ENCODE measurements at regions not wholly inside any gene's neighbourhood (a gene's known extent, or its start where the extent isn't known, plus 50 kb on each side); places are given as distances from the start of the nearest gene placed in this dataset.

DNA sequence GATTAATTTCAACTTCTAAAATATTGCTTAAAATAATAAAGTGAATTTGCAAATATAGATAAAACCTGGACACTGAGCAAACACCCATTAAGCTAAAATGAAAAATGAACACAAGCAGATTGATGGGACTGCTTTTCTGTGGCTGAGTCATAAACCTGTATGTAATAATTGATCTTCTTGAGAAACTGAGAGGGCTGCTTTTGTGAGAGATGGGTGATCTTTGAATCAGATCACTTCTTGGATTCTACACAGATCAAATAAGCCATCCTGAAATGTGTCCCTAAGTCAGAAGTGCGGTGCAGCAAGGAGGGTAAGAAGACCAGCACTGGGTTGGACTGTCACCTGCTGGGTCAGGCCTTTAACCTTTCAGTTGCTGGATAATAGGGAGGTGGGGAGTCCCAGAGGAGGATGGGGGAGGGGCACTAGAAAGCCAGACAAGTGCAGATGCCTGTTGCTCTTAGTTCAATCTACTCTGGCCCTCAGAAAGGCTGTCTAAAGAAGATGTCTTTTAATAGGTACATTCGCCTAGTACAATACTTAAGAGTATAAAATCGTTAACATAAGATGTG, 178.2 kb upstream of the NAMPT start:
- Histone ChIP-seq H3K27me3 (ENCODE audit: control insufficient read depth, insufficient read depth, low read length) (no peaks in the 10 kb centered on the region), H3K36me3 (ENCODE audit: control insufficient read depth, insufficient read depth, low read length) (no peaks in the 10 kb centered on the region), H3K4me3 (ENCODE audit: low read length) (no peak overlapping the region), H3K9ac (ENCODE audit: low read length) (no peak overlapping the region), H3K4me1 (ENCODE audit: control insufficient read depth, insufficient read depth, low read length) (peaks cover 20% of the 10 kb centered on the region), H3K9me3 (ENCODE audit: control insufficient read depth, low read length) (no peaks in the 10 kb centered on the region)

DNA sequence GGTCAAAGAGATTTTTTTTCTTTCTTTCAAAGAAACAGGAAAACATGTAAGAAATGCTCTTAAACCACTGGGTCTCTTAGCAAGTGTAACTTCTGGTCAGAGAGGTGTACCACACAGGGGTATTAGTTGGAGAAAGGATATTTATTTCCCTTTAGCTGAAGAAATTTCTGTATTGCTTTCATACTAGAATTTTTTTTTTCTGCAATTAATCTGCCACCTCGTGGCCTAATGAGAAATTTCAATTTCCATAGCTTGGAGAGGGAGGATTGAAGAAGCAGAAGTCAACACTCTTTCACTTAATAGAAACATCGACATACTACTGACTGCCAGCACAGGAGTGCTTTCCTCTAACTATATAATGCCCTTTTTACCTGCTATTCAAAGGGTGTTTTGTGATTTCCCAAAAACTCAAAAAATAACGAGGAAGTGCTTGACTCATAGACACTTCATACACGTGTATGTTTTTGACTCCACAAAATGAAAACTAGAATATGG, 177.6 kb upstream of the NAMPT start:
- Histone ChIP-seq H3K4me1 (ENCODE audit: control insufficient read depth, insufficient read depth, low read length) (peaks cover 20% of the 10 kb centered on the region), H3K4me3 (ENCODE audit: low read length) (no peak overlapping the region), H3K36me3 (ENCODE audit: control insufficient read depth, insufficient read depth, low read length) (no peaks in the 10 kb centered on the region), H3K27me3 (ENCODE audit: control insufficient read depth, insufficient read depth, low read length) (no peaks in the 10 kb centered on the region), H3K9ac (ENCODE audit: low read length) (no peak overlapping the region), H3K9me3 (ENCODE audit: control insufficient read depth, low read length) (peaks cover 5% of the 10 kb centered on the region)

GRCh38 chr7:106460792-106461254, 176.0 kb upstream of the NAMPT start:
- Histone ChIP-seq H3K4me3 (ENCODE audit: low read length) (no peak overlapping the region), H3K9me3 (ENCODE audit: control insufficient read depth, low read length) (peaks cover 5% of the 10 kb centered on the region), H3K36me3 (ENCODE audit: control insufficient read depth, insufficient read depth, low read length) (no peaks in the 10 kb centered on the region), H3K4me1 (ENCODE audit: control insufficient read depth, insufficient read depth, low read length) (peaks cover 20% of the 10 kb centered on the region), H3K27me3 (ENCODE audit: control insufficient read depth, insufficient read depth, low read length) (no peaks in the 10 kb centered on the region), H3K9ac (ENCODE audit: low read length) (no peak overlapping the region)

GRCh38 chr7:106459397-106460072, 174.8 kb upstream of the NAMPT start:
- H3K9ac ChIP-seq (ENCODE audit: low read length), result no peak overlapping the region
- H3K36me3 ChIP-seq (ENCODE audit: control insufficient read depth, insufficient read depth, low read length), result no peaks in the 10 kb centered on the region
- H3K4me1 ChIP-seq (ENCODE audit: control insufficient read depth, insufficient read depth, low read length), result peaks cover 20% of the 10 kb centered on the region
- no peak overlapping the region for H3K4me3 ChIP-seq (ENCODE audit: low read length)
- peaks cover 5% of the 10 kb centered on the region for H3K9me3 ChIP-seq (ENCODE audit: control insufficient read depth, low read length)
- H3K27me3 ChIP-seq (ENCODE audit: control insufficient read depth, insufficient read depth, low read length), result no peaks in the 10 kb centered on the region

DNA sequence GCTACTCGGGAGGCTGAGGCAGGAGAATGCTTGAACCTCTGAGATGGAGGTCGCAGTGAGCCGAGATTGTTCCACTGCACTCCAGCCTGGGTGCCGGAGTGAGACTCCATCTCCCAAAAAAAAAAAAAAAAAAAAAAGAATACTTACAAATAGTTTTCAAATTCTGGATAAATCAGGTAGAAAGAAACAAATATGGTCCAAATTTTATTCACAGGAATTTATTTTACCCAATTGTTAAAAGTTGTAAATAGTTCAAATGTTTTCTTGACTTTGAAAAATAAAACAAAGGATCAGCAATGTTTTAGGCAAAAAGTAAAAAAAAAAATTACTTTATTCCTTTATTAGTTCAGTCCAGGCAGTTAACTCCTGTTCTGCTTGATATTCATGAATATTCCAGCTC, 172.9 kb upstream of the NAMPT start:
- Histone ChIP-seq H3K4me1 (ENCODE audit: control insufficient read depth, insufficient read depth, low read length) (peaks cover 20% of the 10 kb centered on the region), H3K9me3 (ENCODE audit: control insufficient read depth, low read length) (peaks cover 5% of the 10 kb centered on the region), H3K36me3 (ENCODE audit: control insufficient read depth, insufficient read depth, low read length) (no peaks in the 10 kb centered on the region), H3K27me3 (ENCODE audit: control insufficient read depth, insufficient read depth, low read length) (no peaks in the 10 kb centered on the region), H3K4me3 (ENCODE audit: low read length) (no peak overlapping the region), H3K9ac (ENCODE audit: low read length) (no peak overlapping the region)

- Histone ChIP-seq H3K9me3 (ENCODE audit: control insufficient read depth, low read length) (peaks cover 5% of the 10 kb centered on the region), H3K9ac (ENCODE audit: low read length) (no peak overlapping the region), H3K27me3 (ENCODE audit: control insufficient read depth, insufficient read depth, low read length) (no peaks in the 10 kb centered on the region), H3K4me1 (ENCODE audit: control insufficient read depth, insufficient read depth, low read length) (peaks cover 12% of the 10 kb centered on the region), H3K4me3 (ENCODE audit: low read length) (no peak overlapping the region), H3K36me3 (ENCODE audit: control insufficient read depth, insufficient read depth, low read length) (no peaks in the 10 kb centered on the region)
Observed at GRCh38 chr7:106456329-106456728, 171.5 kb upstream of the NAMPT start.

DNA sequence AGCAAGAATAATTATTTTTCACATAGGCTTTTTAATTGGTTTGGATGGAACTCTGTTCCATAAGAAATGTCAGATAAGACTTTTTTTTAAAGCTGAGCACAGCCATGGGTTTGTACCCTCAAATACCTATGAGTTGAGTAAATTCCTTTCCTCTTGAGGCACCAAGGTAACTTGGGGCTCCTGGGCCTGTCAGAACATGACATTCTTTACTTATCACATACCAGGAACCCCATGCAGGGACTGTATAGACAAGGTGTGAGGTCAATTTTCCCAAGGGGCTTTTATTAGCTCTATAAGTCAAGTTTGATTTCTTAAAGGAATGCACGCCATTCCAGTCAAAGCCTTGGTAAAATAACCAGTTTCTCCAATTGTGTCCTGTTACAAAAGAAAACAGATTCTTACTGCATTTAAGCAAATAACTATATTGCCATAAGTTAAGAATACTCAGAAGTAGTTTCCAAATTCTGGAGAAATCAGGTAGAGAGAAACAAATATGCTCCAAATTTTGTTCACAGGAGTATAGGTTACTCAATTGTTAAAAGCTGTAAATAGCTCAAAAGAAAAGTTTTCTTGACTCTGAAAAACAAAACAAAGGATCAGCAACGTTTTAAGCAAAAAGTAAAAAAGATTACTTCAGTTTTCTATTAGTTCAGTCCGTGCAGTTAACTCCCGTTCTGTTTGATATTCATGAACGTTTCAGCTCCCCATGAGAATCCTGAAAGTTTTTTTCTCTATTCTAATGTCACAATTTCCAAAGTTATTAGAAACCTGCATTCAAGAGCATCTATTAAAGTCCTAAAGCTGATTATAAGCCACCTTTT, 167.5 kb upstream of the NAMPT start:
- H3K36me3 ChIP-seq (ENCODE audit: control insufficient read depth, insufficient read depth, low read length), result no peaks in the 10 kb centered on the region
- no peaks in the 10 kb centered on the region for H3K27me3 ChIP-seq (ENCODE audit: control insufficient read depth, insufficient read depth, low read length)

GRCh38 chr7:106451171-106451570, 166.4 kb upstream of the NAMPT start:
- Histone ChIP-seq H3K36me3 (ENCODE audit: control insufficient read depth, insufficient read depth, low read length) (no peaks in the 10 kb centered on the region), H3K27me3 (ENCODE audit: control insufficient read depth, insufficient read depth, low read length) (no peaks in the 10 kb centered on the region), H3K4me3 (ENCODE audit: low read length) (no peak overlapping the region), H3K9me3 (ENCODE audit: control insufficient read depth, low read length) (no peaks in the 10 kb centered on the region), H3K4me1 (ENCODE audit: control insufficient read depth, insufficient read depth, low read length) (no peaks in the 10 kb centered on the region), H3K9ac (ENCODE audit: low read length) (no peak overlapping the region)

More for the DNA sequence above, 167.5 kb upstream of the NAMPT start:
- Histone ChIP-seq H3K9me3 (ENCODE audit: control insufficient read depth, low read length) (no peaks in the 10 kb centered on the region), H3K4me3 (ENCODE audit: low read length) (no peak overlapping the region), H3K9ac (ENCODE audit: low read length) (no peak overlapping the region), H3K4me1 (ENCODE audit: control insufficient read depth, insufficient read depth, low read length) (no peaks in the 10 kb centered on the region)

GRCh38 chr7:106450716-106451115, 165.9 kb upstream of the NAMPT start:
- Histone ChIP-seq H3K9me3 (ENCODE audit: control insufficient read depth, low read length) (no peaks in the 10 kb centered on the region), H3K36me3 (ENCODE audit: control insufficient read depth, insufficient read depth, low read length) (no peaks in the 10 kb centered on the region), H3K4me3 (ENCODE audit: low read length) (no peak overlapping the region), H3K27me3 (ENCODE audit: control insufficient read depth, insufficient read depth, low read length) (no peaks in the 10 kb centered on the region), H3K4me1 (ENCODE audit: control insufficient read depth, insufficient read depth, low read length) (no peaks in the 10 kb centered on the region), H3K9ac (ENCODE audit: low read length) (no peak overlapping the region)

- Histone ChIP-seq H3K36me3 (ENCODE audit: control insufficient read depth, insufficient read depth, low read length) (no peaks in the 10 kb centered on the region), H3K9me3 (ENCODE audit: control insufficient read depth, low read length) (no peaks in the 10 kb centered on the region), H3K4me1 (ENCODE audit: control insufficient read depth, insufficient read depth, low read length) (no peaks in the 10 kb centered on the region), H3K4me3 (ENCODE audit: low read length) (no peak overlapping the region), H3K9ac (ENCODE audit: low read length) (no peak overlapping the region), H3K27me3 (ENCODE audit: control insufficient read depth, insufficient read depth, low read length) (no peaks in the 10 kb centered on the region)
Observed at GRCh38 chr7:106448992-106449859, 164.4 kb upstream of the NAMPT start.

- no peak overlapping the region for H3K9ac ChIP-seq (ENCODE audit: low read length)
Observed at GRCh38 chr7:106448346-106448991, 163.7 kb upstream of the NAMPT start.

More at GRCh38 chr7:106448346-106448991, 163.7 kb upstream of the NAMPT start:
- Histone ChIP-seq H3K4me1 (ENCODE audit: control insufficient read depth, insufficient read depth, low read length) (no peaks in the 10 kb centered on the region), H3K27me3 (ENCODE audit: control insufficient read depth, insufficient read depth, low read length) (no peaks in the 10 kb centered on the region), H3K9me3 (ENCODE audit: control insufficient read depth, low read length) (no peaks in the 10 kb centered on the region), H3K4me3 (ENCODE audit: low read length) (no peak overlapping the region), H3K36me3 (ENCODE audit: control insufficient read depth, insufficient read depth, low read length) (no peaks in the 10 kb centered on the region)

Measured in mucosa of stomach (tissue), 1 donor.